Activated CD4-positive, alpha-beta memory T cell treated with anti-CD3 and anti-CD28 coated beads for 36 hours (primary cell): ENCODE measurements at regions not wholly inside any gene's neighbourhood (a gene's known extent, or its start where the extent isn't known, plus 50 kb on each side); places are given as distances from the start of the nearest gene placed in this dataset.

ENCODE experiments used
- CTCF ChIA-PET: fragments of 350-600 bp; sonication (Branson Sonifier 250); formaldehyde crosslinking; loops from one replicate; lab custom pipeline; 2021; ENCODE audit warnings: antibody characterized with exemption, inconsistent platforms; lab: Charles Lee
- POLR2A ChIA-PET: fragments of 350-600 bp; sonication (Branson Sonifier 250); formaldehyde crosslinking; loops from one replicate; lab custom pipeline; 2021; ENCODE audit warnings: antibody characterized with exemption; lab: Charles Lee
- DNase-seq: peaks from one replicate; pipeline ENCODE4 v3.0.0-alpha.2; 2020
- H3K27ac Mint-ChIP-seq: one replicate; pipeline ENCODE4 v1.8.0; 2021; ENCODE audit warnings: mixed read lengths
- H3K27me3 Mint-ChIP-seq: one replicate; pipeline ENCODE4 v1.8.0; 2021; ENCODE audit warnings: mixed read lengths
- H3K36me3 Mint-ChIP-seq: one replicate; pipeline ENCODE4 v1.8.0; 2021; ENCODE audit warnings: mixed read lengths
- H3K4me1 Mint-ChIP-seq: one replicate; pipeline ENCODE4 v1.8.0; 2021; ENCODE audit warnings: low read depth, mixed read lengths
- H3K4me3 Mint-ChIP-seq: one replicate; pipeline ENCODE4 v1.8.0; 2021; ENCODE audit warnings: mild to moderate bottlenecking, mixed read lengths
- H3K9me3 Mint-ChIP-seq: one replicate; pipeline ENCODE4 v1.8.0; 2021; ENCODE audit warnings: mixed read lengths
- intact Hi-C: fragments of 100-400 bp; cut with micrococcal nuclease; formaldehyde crosslinking; loops from one replicate; pipeline ENCODE4 v1.15.1; 2023

DNA sequence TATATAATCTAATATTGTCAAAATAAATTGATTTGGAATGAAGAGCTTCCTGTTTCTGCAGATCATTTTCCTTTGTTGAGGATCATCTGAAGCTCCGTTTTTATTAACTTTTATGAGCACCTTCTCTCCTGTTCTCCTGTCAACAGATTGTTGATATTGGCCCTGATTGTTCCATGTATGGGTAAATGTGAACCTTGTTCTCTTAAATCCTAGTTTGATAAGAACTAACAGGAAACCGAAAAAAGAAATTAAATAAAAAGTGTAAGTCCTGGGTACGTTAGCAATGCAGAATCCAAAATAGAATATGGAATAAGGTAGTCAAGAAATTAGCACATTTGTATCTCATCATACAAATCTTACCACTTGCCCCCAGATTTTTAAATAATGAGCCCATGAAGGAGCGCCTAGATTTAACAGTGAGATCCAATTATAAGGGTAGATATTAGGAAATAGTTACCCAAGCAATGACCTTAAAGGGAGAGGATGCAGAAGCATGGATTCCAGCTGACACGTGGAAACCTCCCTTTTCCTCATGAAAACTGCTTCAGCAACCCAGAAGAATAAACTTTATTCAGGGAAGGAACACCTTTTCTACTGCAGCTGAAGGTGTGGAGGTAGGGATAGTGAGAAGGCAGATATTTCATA lies 80.8 kb upstream of the PIK3R1 start:
- H3K27me3 Mint-ChIP-seq: no peaks in the 10 kb centered on the region
- no peaks in the 10 kb centered on the region for H3K4me1 Mint-ChIP-seq
- H3K36me3 Mint-ChIP-seq: no peaks in the 10 kb centered on the region
- H3K4me3 Mint-ChIP-seq: no peak overlapping the region
- no peaks in the 10 kb centered on the region for H3K9me3 Mint-ChIP-seq
- DNase-seq: no peak
- intact Hi-C loops: no loop called here
- ChIA-PET POLR2A (no interaction called here), CTCF (no interaction called here)
- no peak overlapping the region for H3K27ac Mint-ChIP-seq

DNA sequence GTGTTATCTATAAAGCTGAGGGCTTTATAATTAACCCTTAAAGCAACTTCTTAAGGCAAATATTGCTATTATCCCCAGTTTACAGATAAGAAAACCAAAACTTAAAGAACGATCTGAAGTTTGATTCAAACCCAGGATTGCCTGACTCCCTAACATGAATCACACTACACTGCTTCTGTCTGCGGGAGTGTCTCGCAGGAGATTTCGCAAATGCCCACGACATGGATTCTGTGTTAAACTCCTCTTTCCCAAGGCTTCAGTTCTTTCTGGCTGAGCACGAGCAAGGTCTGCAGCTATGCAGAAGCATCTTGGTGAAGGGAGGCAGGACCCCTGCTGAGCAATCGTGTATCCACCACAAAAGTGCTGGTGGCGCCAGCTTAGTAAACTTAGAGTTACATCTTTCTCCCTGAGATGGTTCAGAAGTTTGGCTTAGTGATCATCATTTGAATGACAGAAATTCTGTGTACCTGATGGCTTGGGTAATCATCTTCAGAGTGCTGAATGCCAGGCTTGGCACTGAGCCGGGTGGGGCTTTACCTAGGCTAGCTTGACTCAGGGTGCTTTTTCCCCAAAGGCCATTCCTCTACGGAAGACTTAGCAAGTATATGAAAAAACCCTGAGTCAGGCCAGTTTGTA lies 81.4 kb upstream of the PIK3R1 start:
- Mint-ChIP-seq H3K27me3 (no peaks in the 10 kb centered on the region), H3K27ac (no peak overlapping the region), H3K9me3 (no peaks in the 10 kb centered on the region), H3K36me3 (no peaks in the 10 kb centered on the region), H3K4me3 (no peak overlapping the region), H3K4me1 (no peaks in the 10 kb centered on the region)
- intact Hi-C loops: no loop called here
- no peak for DNase-seq
- POLR2A ChIA-PET: no interaction called here
- CTCF ChIA-PET: no interaction called here

DNA sequence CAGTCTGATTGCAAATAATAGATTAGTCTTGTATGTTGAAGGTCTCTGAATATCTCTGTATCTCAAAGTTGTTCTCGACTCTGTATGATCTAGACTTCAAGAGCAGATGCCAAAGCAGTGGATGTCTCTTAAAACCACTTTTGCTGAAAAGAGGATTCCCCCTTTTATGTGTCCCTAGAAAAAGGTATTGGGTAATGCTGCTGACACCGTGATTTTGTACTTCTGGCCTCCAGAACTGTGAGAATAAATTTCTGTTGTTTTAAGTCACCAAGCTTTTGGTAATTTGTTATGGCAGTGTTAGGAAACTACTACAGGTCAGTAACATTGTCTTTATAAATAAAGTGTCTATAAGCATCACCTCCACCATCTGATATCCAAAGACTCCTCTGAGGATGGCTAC lies 85.3 kb upstream of the PIK3R1 start:
- Mint-ChIP-seq H3K4me1 (no peaks in the 10 kb centered on the region), H3K27me3 (no peaks in the 10 kb centered on the region), H3K9me3 (no peaks in the 10 kb centered on the region), H3K27ac (no peak overlapping the region), H3K4me3 (no peak overlapping the region), H3K36me3 (no peaks in the 10 kb centered on the region)
- intact Hi-C loops: no loop called here
- POLR2A ChIA-PET: no interaction called here
- CTCF ChIA-PET: no interaction called here
- DNase-seq: no peak

DNA sequence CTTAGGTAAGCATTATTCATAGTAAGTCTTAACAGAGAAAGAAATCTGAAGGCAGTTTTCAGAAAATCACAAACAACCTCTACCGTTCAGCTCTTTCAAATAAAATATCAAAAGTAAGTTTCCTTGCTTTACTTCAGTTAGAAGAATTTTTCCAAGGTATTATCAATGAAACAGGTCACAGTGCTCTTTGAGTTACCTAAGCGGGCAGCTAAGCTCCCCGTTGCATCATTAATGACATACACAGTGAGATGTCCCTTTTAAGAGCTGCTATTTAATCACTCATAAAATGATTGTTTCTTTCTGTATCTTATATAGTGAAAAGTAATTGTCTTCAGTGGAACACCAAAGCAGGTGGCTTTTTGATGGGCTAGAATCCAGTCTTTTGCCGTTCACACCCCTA lies 86.2 kb upstream of the PIK3R1 start:
- H3K4me1 Mint-ChIP-seq: no peaks in the 10 kb centered on the region
- H3K4me3 Mint-ChIP-seq: no peak overlapping the region
- ChIA-PET CTCF (no interaction called here), POLR2A (no interaction called here)
- H3K36me3 Mint-ChIP-seq: no peaks in the 10 kb centered on the region
- no peaks in the 10 kb centered on the region for H3K9me3 Mint-ChIP-seq
- H3K27ac Mint-ChIP-seq: no peak overlapping the region
- DNase-seq: no peak
- intact Hi-C loops: no loop called here
- H3K27me3 Mint-ChIP-seq: no peaks in the 10 kb centered on the region

DNA sequence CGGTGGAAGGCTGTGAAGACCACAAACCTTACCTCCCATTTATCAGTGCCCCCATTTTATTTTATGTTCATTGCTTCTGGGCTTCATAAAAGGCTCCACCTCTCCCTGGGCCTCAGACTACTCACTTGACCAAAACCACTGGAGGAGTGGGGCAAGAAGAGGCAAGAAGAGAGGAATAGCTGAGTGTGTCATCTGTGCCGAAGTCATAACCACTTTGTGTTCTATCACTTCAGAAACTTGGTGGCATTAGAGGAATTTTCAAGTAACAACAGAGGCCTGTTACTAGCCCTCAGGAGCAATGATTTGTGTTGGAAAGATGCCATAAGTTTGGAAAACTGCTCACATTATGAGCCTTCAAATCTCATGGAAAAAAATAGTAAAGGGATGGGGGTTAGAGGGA lies 88.7 kb upstream of the PIK3R1 start:
- no peaks in the 10 kb centered on the region for H3K9me3 Mint-ChIP-seq

DNA sequence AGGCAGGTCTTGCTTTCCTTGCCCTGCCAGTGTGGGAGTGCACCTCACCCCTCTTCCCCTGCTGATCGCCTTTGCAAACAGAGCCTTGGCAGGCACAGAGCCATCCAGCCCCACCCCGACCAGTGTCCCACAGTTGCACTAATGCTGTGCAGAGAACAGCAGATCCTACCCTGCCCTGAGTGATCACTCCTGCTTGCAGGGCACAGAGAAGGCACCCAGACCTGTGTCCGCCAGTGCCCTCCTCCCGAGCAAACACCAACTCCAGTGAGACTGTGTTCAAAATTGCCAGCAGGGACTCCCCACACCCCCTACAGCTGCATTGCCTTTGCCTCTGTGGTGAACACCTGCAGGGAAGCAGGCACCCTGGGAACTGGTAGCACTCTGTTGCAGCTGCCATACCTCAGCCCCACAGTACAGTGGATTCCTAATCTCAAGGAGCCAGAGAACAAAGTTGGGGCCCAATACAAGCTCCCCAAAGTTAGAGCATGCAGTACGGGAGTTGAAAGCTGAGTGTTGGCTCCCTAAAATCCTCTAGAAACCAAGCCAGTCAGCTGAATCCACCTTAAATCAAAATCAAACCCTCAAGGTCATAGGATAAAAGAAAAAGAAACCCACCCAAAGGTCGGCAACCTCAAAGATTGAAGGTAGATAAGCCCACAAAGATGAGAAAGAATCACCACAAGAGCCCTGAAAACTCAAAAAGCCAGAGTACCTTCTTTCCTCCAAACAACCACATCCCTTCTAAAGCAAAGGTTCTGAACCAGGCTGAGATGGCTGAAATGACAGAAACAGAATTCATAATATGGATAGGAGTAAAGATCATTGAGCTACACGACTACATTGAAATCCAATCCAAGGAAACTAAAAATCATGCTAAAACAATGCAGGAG lies 92.9 kb upstream of the PIK3R1 start:
- Mint-ChIP-seq H3K27me3 (peaks cover 2% of the 10 kb centered on the region), H3K9me3 (no peaks in the 10 kb centered on the region), H3K36me3 (no peaks in the 10 kb centered on the region), H3K4me3 (no peak overlapping the region), H3K4me1 (peaks cover 20% of the 10 kb centered on the region), H3K27ac (no peak overlapping the region)
- intact Hi-C loops: no loop called here
- ChIA-PET CTCF (no interaction called here), POLR2A (no interaction called here)
- DNase-seq: no peak

More for the DNA sequence above, 88.7 kb upstream of the PIK3R1 start:
- Mint-ChIP-seq H3K27ac (no peak overlapping the region), H3K4me1 (peaks cover 13% of the 10 kb centered on the region), H3K27me3 (no peaks in the 10 kb centered on the region), H3K36me3 (no peaks in the 10 kb centered on the region), H3K4me3 (no peak overlapping the region)
- ChIA-PET POLR2A (no interaction called here), CTCF (no interaction called here)
- no peak for DNase-seq
- intact Hi-C loops: no loop called here

DNA sequence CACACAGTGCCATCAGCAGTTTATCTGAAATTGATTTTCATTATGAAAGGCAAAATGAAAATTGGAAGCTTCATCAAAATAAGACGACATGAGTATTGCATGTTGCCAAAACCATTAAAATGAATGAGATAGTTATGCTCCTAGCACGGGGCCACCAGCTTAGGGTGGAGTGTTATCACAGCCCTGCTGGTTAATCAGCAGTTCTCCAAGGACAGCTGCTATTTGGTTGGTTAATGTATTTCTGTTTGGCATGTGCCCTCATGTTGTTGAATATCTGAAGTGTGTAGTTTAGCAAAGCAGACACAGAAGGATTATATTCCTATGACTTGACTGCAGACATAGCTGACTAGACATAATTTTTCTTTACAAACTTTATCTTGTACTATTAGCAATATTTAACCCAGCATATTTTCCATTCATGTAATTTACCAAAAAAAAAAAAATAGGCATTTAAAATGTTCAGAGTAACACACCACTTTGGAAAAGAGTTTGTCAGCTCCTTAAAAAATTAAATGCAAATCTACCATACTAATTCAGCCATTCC lies 98.6 kb upstream of the PIK3R1 start:
- no peaks in the 10 kb centered on the region for H3K9me3 Mint-ChIP-seq
- CTCF ChIA-PET: no interaction called here
- peaks cover 2% of the 10 kb centered on the region for H3K27me3 Mint-ChIP-seq
- POLR2A ChIA-PET: no interaction called here
- H3K27ac Mint-ChIP-seq: no peak overlapping the region
- H3K4me3 Mint-ChIP-seq: no peak overlapping the region
- H3K4me1 Mint-ChIP-seq: peaks cover 11% of the 10 kb centered on the region
- DNase-seq: no peak
- no peaks in the 10 kb centered on the region for H3K36me3 Mint-ChIP-seq
- intact Hi-C loops: no loop called here

DNA sequence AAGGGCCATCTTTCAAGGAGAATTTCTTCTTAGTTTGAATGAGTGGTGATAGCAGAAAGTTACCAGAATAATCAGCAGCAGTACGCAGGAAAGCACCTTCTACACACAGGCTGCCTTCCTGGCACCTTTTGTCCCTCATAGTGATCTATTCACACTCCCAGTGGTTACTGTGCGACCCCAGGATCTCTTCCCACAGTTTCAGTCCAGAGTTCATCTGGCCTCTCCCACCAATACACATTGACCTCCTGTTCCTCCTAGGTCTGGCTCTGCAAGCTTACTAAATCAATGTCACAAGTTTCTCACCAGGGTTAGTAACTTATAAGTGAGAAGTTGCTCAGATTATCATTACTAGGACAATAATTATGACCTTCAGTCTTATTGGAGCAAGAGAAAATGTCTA lies 99.1 kb upstream of the PIK3R1 start:
- no peaks in the 10 kb centered on the region for H3K9me3 Mint-ChIP-seq
- H3K27ac Mint-ChIP-seq: no peak overlapping the region
- peaks cover 11% of the 10 kb centered on the region for H3K4me1 Mint-ChIP-seq
- POLR2A ChIA-PET: no interaction called here
- CTCF ChIA-PET: no interaction called here
- H3K27me3 Mint-ChIP-seq: peaks cover 2% of the 10 kb centered on the region
- H3K4me3 Mint-ChIP-seq: no peak overlapping the region
- intact Hi-C loops: no loop called here
- no peaks in the 10 kb centered on the region for H3K36me3 Mint-ChIP-seq
- no peak for DNase-seq

DNA sequence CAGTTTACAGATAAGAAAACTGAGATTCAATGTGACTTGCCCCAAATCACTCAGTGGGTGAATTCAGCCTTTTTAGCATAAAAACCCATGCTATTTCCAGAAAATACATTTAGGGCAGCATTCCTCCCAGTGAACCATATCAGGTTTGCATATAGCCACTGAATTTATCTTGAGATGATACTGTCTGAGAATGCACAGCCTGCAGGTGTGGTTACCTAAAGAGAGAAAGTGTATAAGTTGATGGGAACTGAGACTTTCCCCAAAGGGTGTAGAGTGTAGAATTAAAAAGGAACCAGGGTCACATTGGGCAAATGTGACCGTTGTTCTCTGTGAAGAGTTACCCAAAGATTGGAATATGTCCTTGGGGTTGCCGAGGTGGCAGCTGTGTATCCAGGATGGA lies 100.0 kb upstream of the PIK3R1 start:
- POLR2A ChIA-PET: no interaction called here
- Mint-ChIP-seq H3K4me3 (no peak overlapping the region), H3K9me3 (no peaks in the 10 kb centered on the region), H3K4me1 (peaks cover 11% of the 10 kb centered on the region), H3K36me3 (no peaks in the 10 kb centered on the region), H3K27ac (no peak overlapping the region), H3K27me3 (no peaks in the 10 kb centered on the region)
- DNase-seq: no peak
- intact Hi-C loops: no loop called here
- CTCF ChIA-PET: no interaction called here

DNA sequence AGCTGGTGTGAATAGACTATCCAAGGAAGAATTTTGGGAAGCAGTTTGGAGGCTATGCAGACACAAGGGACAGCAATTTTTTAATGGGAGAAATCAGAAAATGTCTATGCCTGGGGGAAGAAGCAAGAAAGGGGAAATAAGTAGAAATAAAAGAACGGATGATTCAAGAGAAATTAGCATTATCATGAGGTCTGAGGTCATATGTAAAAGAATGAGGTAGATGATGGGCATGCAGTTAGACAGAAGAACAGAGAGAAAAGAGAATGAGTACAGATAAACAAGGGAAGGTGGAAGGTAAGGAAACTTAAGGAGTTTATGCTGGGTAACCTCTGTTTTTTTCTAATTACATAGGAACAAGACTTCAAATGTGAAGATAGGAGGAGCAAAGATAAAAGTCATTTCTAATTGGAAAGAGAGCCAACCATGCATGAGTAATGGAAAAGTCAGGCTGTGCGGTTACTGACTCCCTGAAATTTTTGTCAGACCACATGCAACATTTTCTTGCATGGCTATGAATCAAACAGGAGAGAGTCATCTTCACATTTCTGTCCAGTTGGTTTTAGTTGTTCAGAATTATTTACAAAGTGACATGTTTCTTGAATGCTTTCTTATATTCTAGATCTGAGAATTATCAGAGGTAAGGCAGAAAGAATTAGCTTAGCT lies 101.0 kb upstream of the PIK3R1 start:
- DNase-seq: no peak

DNA sequence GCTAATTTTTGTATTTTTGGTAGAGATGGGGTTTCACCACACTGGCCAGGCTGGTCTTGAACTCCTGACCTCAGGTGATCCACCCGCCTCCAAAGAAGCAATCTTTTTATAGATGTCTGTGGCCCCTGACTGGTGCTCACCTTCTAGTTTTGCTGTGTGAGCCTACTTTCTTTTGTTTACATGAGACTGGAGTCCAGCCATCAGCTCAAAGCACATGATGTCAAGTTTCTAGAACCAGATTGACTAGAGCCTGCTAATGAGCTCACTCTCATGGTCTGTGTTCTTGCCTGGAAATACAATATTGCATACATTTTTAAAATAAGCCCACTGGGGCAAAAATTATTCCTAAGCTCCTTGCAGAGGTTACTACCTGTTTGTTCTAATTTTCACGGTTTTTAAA lies 102.9 kb upstream of the PIK3R1 start:
- no peak overlapping the region for H3K4me3 Mint-ChIP-seq
- intact Hi-C loops: no loop called here
- no peaks in the 10 kb centered on the region for H3K36me3 Mint-ChIP-seq
- no peak for DNase-seq
- no peak overlapping the region for H3K27ac Mint-ChIP-seq
- no peaks in the 10 kb centered on the region for H3K27me3 Mint-ChIP-seq
- peaks cover 3% of the 10 kb centered on the region for H3K4me1 Mint-ChIP-seq
- ChIA-PET POLR2A (no interaction called here), CTCF (interaction anchor here (0.9 to 1.1 kb wide), 2 partner anchors 127 to 366 kb away, joined by 3 read pairs; no protein-coding TSS in a partner anchor)
- H3K9me3 Mint-ChIP-seq: no peaks in the 10 kb centered on the region

More for the DNA sequence above, 101.0 kb upstream of the PIK3R1 start:
- Mint-ChIP-seq H3K36me3 (no peaks in the 10 kb centered on the region), H3K4me3 (no peak overlapping the region), H3K27me3 (no peaks in the 10 kb centered on the region), H3K27ac (no peak overlapping the region), H3K4me1 (peaks cover 6% of the 10 kb centered on the region), H3K9me3 (no peaks in the 10 kb centered on the region)
- intact Hi-C loops: no loop called here
- ChIA-PET POLR2A (no interaction called here), CTCF (no interaction called here)

DNA sequence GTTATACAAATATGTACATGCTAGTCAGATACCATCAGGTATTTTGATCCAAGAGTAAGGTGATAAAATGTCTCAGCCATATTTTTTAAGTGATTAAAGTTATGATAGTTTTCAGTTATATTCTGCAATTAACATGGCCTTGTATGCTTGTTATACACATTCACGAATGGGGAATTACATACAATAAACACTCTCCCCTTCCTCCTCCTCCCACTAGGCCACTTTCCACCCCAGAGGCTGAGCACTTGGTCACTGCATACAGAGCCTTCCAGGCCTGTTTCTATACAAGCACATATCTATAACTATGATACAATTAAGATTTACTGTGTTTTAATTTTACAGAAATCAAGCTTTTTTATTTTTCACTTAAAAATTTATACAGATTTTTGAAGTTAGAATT lies 104.7 kb upstream of the PIK3R1 start:
- intact Hi-C loops: no loop called here
- no peak for DNase-seq
- H3K9me3 Mint-ChIP-seq: peaks cover 4% of the 10 kb centered on the region
- peaks cover 3% of the 10 kb centered on the region for H3K4me1 Mint-ChIP-seq
- H3K27me3 Mint-ChIP-seq: no peaks in the 10 kb centered on the region
- ChIA-PET CTCF (no interaction called here), POLR2A (no interaction called here)
- H3K27ac Mint-ChIP-seq: no peak overlapping the region
- H3K36me3 Mint-ChIP-seq: no peaks in the 10 kb centered on the region
- no peak overlapping the region for H3K4me3 Mint-ChIP-seq
